GM12892 (cell line): ENCODE measurements at regions not wholly inside any gene's neighbourhood (a gene's known extent, or its start where the extent isn't known, plus 50 kb on each side); places are given as distances from the start of the nearest gene placed in this dataset.
A peak's percentile ranks its signal among the peaks of the same experiment; 100 is the strongest.

Experiments
- DNase-seq: peaks from one replicate; pipeline ENCODE4 v3.0.0; 2011; ENCODE audit not compliant: insufficient read length
- FAIRE-seq: peaks from 2 replicates; lab custom pipeline; 2011; peaks lifted over from hg19 to GRCh38; lab: Jason Lieb, UNC
- POLR2A ChIP-seq: IDR thresholded peaks from 2 replicates; pipeline ENCODE4 v1.6.1; 2011; ENCODE audit warnings: low read depth, low read length, control low read depth
- POLR2AphosphoS5 ChIP-seq: IDR thresholded peaks from 2 replicates; pipeline ENCODE4 v1.6.1; 2011; ENCODE audit warnings: low read depth, low read length, control low read depth
- TAF1 ChIP-seq: IDR thresholded peaks from 2 replicates; pipeline ENCODE4 v1.6.1; 2011; ENCODE audit warnings: low read depth, mild to moderate bottlenecking, control low read depth, low read length, borderline replicate concordance

- DNase-seq, result no peak
- TF ChIP-seq TAF1 (no peak), POLR2AphosphoS5 (no peak), POLR2A (no peak)
- no peak for FAIRE-seq
Measured at GRCh38 chr10:71060476-71061426, 151.6 kb upstream of the UNC5B start.

- no peak for DNase-seq
- TF ChIP-seq POLR2AphosphoS5 (no peak), POLR2A (no peak), TAF1 (no peak)
- no peak for FAIRE-seq
Measured at GRCh38 chr10:71061472-71061871, 150.9 kb upstream of the UNC5B start.

DNA sequence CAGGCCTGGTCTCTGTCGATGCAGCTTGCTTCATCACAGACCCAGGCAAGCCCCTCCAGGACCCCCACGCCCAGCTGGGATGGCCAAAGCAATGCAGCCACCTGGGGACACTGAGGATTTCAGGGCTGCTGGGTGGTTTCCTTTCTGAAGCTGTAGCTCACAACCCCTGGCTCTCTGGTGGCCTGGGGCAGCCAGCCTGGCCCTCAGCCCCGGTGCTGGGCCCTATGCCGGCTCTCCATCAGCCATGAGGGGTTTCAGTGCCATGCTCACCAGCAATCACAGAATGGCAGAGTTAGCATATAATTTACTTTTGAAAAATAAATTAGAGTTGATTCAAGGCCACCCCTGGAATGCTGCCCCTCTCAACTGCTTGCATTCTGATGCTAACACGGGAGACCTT lies 150.2 kb upstream of the UNC5B start:
- no peak for DNase-seq
- FAIRE-seq, result no peak
- TF ChIP-seq POLR2AphosphoS5, result no peak
- no peak for TF ChIP-seq TAF1
- no peak for TF ChIP-seq POLR2A

DNA sequence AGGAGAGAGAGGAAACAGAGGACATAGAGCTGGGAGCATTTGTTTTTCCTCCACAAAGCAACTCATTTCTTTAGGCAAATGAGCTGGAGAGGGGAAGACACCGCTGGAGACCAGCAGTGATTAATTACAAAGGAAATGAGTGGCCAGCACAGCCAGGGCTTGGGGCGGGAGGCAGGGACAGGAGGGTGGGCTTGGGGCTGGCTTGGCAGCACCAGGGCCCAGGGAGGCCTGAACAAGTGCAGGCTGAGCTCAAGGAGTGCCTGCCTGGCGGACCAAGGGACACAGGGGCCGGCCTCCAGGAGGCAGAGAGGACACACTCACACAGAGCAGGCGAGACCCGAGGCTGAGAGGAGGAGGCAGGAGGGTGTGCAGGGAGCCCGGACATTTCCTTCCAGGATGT lies 149.0 kb upstream of the UNC5B start:
- no peak for TF ChIP-seq TAF1
- TF ChIP-seq POLR2A, result no peak
- TF ChIP-seq POLR2AphosphoS5, result no peak
- no peak for FAIRE-seq
- DNase-seq, result no peak

- TF ChIP-seq TAF1 (no peak), POLR2A (no peak), POLR2AphosphoS5 (no peak)
- no peak for FAIRE-seq
- DNase-seq, result no peak
Measured at GRCh38 chr10:71064413-71065118, 147.8 kb upstream of the UNC5B start.

- no peak for DNase-seq
- no peak for TF ChIP-seq POLR2A
- TF ChIP-seq POLR2AphosphoS5, result no peak
- no peak for TF ChIP-seq TAF1
- peak; percentile 38 for FAIRE-seq
Measured at GRCh38 chr10:71065659-71066058, 146.7 kb upstream of the UNC5B start.

DNA sequence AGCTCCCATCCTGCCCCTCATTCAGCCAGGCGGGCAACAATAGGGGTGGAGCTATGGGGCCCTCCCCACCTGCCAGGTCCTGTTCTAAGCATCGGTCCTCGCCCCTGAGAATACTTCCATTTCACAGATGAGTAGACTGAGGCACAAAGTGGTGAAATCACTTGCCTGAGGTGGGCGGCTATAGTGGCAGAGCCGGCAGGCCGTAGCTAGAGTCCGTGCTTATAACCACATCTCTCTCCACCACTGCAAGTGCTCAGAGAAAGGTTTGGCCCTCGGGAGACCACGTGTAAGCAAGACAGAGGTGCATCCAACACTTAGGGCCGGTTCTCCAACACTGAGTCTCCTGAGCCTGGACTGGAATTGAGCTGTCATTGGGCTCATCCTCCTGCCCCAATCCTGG lies 145.8 kb upstream of the UNC5B start:
- TF ChIP-seq POLR2A (no peak), POLR2AphosphoS5 (no peak), TAF1 (no peak)
- DNase-seq (no peak), FAIRE-seq (no peak)

DNA sequence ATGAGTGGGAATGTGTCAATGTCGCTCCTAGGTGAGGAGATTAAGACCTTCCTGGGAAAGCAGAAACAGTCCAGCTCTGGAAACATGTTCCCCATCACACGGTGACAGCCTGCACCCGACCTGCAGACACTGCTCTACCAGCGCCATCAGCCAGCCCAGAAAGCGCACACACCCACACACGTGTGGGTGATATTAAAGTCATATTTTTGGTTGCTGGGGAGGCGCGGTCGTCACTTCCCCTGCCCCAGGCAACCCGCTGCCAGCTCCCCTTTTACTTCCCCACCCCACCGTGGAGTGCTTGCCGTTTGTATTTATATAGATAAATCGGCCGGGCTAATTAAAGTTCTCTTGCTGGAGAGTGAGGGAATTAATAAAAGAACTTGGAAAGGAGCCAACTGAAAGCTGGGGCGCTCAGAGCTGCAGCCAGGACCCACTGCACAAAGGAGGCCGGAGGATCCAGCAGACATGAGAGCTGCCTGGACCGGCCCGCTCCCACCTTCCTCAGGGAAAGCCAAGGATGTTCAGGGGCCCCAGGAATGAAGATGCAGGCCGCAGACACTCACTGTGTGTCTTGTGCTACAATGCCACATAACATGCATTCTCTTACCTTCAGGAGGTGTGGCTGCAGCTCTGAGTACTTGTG lies 145.2 kb upstream of the UNC5B start:
- no peak for DNase-seq
- FAIRE-seq, result no peak
- TF ChIP-seq POLR2AphosphoS5 (no peak), POLR2A (no peak)

DNA sequence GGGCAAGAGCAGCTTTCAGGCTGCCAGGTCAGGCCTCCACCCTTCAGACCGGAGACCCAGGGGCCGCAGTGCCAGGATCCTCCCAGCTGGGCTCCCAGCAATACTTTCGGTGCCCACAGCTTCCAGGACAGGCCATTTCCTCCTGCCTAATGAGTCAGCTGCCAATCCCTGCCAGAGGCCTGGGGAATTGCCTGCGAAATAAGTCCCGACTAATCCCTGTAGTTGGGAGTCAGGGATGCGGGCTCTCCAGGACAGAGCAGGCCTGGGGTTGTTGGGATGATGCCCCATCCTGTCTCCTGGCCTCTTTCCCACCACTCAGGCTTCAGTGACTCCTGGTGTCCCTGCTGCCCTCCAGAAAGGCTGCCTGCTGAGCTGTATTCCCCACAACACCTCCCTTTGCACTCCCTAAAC lies 143.5 kb upstream of the UNC5B start:
- TF ChIP-seq POLR2AphosphoS5, result no peak
- TF ChIP-seq TAF1, result no peak
- no peak for DNase-seq
- FAIRE-seq, result no peak

GRCh38 chr10:71069909-71070666 lies 142.3 kb upstream of the UNC5B start:
- TF ChIP-seq TAF1, result no peak
- DNase-seq (no peak), FAIRE-seq (no peak)

GRCh38 chr10:71070741-71071140 lies 141.6 kb upstream of the UNC5B start:
- TF ChIP-seq TAF1 (no peak), POLR2AphosphoS5 (no peak)
- no peak for FAIRE-seq

More at GRCh38 chr10:71070741-71071140, 141.6 kb upstream of the UNC5B start:
- no peak for DNase-seq
